ENCODE measurements at regions not wholly inside any gene's neighbourhood (a gene's known extent, or its start where the extent isn't known, plus 50 kb on each side); places are given as distances from the start of the nearest gene placed in this dataset.
"Not testable (repeated sequence)": the region's sequence is repeated elsewhere in the genome, so short reads cannot be mapped to it uniquely, and the experiment has no call there.

GRCh38 chr22:48068323-48068885 is 1306.0 kb downstream of the TBC1D22A start:
- Histone ChIP-seq H3K27ac (ENCODE audit: low read depth, low read length) (no peak overlapping the region), H3K27me3 (ENCODE audit: control insufficient read depth, insufficient read depth, low read length) (no peaks in the 10 kb centered on the region), H3K4me3 (ENCODE audit: low read length) (no peak overlapping the region), H3K9ac (ENCODE audit: low read length) (no peak overlapping the region), H3K36me3 (ENCODE audit: control insufficient read depth, insufficient read depth, low read length) (no peaks in the 10 kb centered on the region), H3K4me1 (ENCODE audit: control insufficient read depth, insufficient read depth, low read length) (no peaks in the 10 kb centered on the region)

- no peaks in the 10 kb centered on the region for H3K4me1 ChIP-seq (ENCODE audit: control insufficient read depth, insufficient read depth, low read length)
- H3K36me3 ChIP-seq (ENCODE audit: control insufficient read depth, insufficient read depth, low read length), result no peaks in the 10 kb centered on the region
- H3K27ac ChIP-seq (ENCODE audit: low read depth, low read length), result no peak overlapping the region
- H3K4me3 ChIP-seq (ENCODE audit: low read length), result no peak overlapping the region
- no peaks in the 10 kb centered on the region for H3K27me3 ChIP-seq (ENCODE audit: control insufficient read depth, insufficient read depth, low read length)
- no peak overlapping the region for H3K9ac ChIP-seq (ENCODE audit: low read length)
These were observed 1303.4 kb downstream of the TBC1D22A start for GRCh38 chr22:48065892-48066291.

GRCh38 chr22:48061726-48062125 is 1299.3 kb downstream of the TBC1D22A start:
- H3K27me3 ChIP-seq (ENCODE audit: control insufficient read depth, insufficient read depth, low read length), result peaks cover 2% of the 10 kb centered on the region
- no peak overlapping the region for H3K4me3 ChIP-seq (ENCODE audit: low read length)
- H3K36me3 ChIP-seq (ENCODE audit: control insufficient read depth, insufficient read depth, low read length), result no peaks in the 10 kb centered on the region
- H3K4me1 ChIP-seq (ENCODE audit: control insufficient read depth, insufficient read depth, low read length), result no peaks in the 10 kb centered on the region
- no peak overlapping the region for H3K9ac ChIP-seq (ENCODE audit: low read length)
- H3K27ac ChIP-seq (ENCODE audit: low read depth, low read length), result no peak overlapping the region

GRCh38 chr22:48060266-48060665 is 1297.8 kb downstream of the TBC1D22A start:
- H3K4me1 ChIP-seq (ENCODE audit: control insufficient read depth, insufficient read depth, low read length), result no peaks in the 10 kb centered on the region
- no peak overlapping the region for H3K9ac ChIP-seq (ENCODE audit: low read length)
- peaks cover 2% of the 10 kb centered on the region for H3K27me3 ChIP-seq (ENCODE audit: control insufficient read depth, insufficient read depth, low read length)
- H3K36me3 ChIP-seq (ENCODE audit: control insufficient read depth, insufficient read depth, low read length), result no peaks in the 10 kb centered on the region
- H3K27ac ChIP-seq (ENCODE audit: low read depth, low read length), result no peak overlapping the region
- H3K4me3 ChIP-seq (ENCODE audit: low read length), result no peak overlapping the region

- not testable (repeated sequence) for H3K4me1 ChIP-seq (ENCODE audit: control insufficient read depth, insufficient read depth, low read length); H3K36me3 ChIP-seq (ENCODE audit: control insufficient read depth, insufficient read depth, low read length); H3K27me3 ChIP-seq (ENCODE audit: control insufficient read depth, insufficient read depth, low read length); H3K27ac ChIP-seq (ENCODE audit: low read depth, low read length); H3K4me3 ChIP-seq (ENCODE audit: low read length); H3K9ac ChIP-seq (ENCODE audit: low read length)
These were observed 1297.1 kb downstream of the TBC1D22A start for GRCh38 chr22:48059521-48059920.

GRCh38 chr22:48057116-48057835 is 1294.8 kb downstream of the TBC1D22A start:
- Histone ChIP-seq H3K4me1 (ENCODE audit: control insufficient read depth, insufficient read depth, low read length) (no peaks in the 10 kb centered on the region), H3K4me3 (ENCODE audit: low read length) (no peak overlapping the region), H3K9ac (ENCODE audit: low read length) (no peak overlapping the region), H3K36me3 (ENCODE audit: control insufficient read depth, insufficient read depth, low read length) (no peaks in the 10 kb centered on the region), H3K27me3 (ENCODE audit: control insufficient read depth, insufficient read depth, low read length) (peaks cover 2% of the 10 kb centered on the region), H3K27ac (ENCODE audit: low read depth, low read length) (no peak overlapping the region)

GRCh38 chr22:48055827-48056226 is 1293.4 kb downstream of the TBC1D22A start:
- no peak overlapping the region for H3K9ac ChIP-seq (ENCODE audit: low read length)
- no peak overlapping the region for H3K27ac ChIP-seq (ENCODE audit: low read depth, low read length)
- H3K4me1 ChIP-seq (ENCODE audit: control insufficient read depth, insufficient read depth, low read length), result no peaks in the 10 kb centered on the region
- H3K36me3 ChIP-seq (ENCODE audit: control insufficient read depth, insufficient read depth, low read length), result no peaks in the 10 kb centered on the region
- no peak overlapping the region for H3K4me3 ChIP-seq (ENCODE audit: low read length)
- peaks cover 2% of the 10 kb centered on the region for H3K27me3 ChIP-seq (ENCODE audit: control insufficient read depth, insufficient read depth, low read length)

- Histone ChIP-seq H3K27ac (ENCODE audit: low read depth, low read length) (no peak overlapping the region), H3K4me1 (ENCODE audit: control insufficient read depth, insufficient read depth, low read length) (no peaks in the 10 kb centered on the region), H3K36me3 (ENCODE audit: control insufficient read depth, insufficient read depth, low read length) (no peaks in the 10 kb centered on the region), H3K9ac (ENCODE audit: low read length) (no peak overlapping the region), H3K27me3 (ENCODE audit: control insufficient read depth, insufficient read depth, low read length) (peaks cover 2% of the 10 kb centered on the region), H3K4me3 (ENCODE audit: low read length) (no peak overlapping the region)
These were observed 1292.7 kb downstream of the TBC1D22A start for GRCh38 chr22:48055185-48055584.

- H3K4me3 ChIP-seq (ENCODE audit: low read length), result no peak overlapping the region
- no peaks in the 10 kb centered on the region for H3K4me1 ChIP-seq (ENCODE audit: control insufficient read depth, insufficient read depth, low read length)
- H3K9ac ChIP-seq (ENCODE audit: low read length), result no peak overlapping the region
- no peaks in the 10 kb centered on the region for H3K36me3 ChIP-seq (ENCODE audit: control insufficient read depth, insufficient read depth, low read length)
- no peak overlapping the region for H3K27ac ChIP-seq (ENCODE audit: low read depth, low read length)
- H3K27me3 ChIP-seq (ENCODE audit: control insufficient read depth, insufficient read depth, low read length), result peaks cover 2% of the 10 kb centered on the region
These were observed 1292.1 kb downstream of the TBC1D22A start for GRCh38 chr22:48054596-48054995.

GRCh38 chr22:48053973-48054372 is 1291.5 kb downstream of the TBC1D22A start:
- no peak overlapping the region for H3K9ac ChIP-seq (ENCODE audit: low read length)
- no peaks in the 10 kb centered on the region for H3K36me3 ChIP-seq (ENCODE audit: control insufficient read depth, insufficient read depth, low read length)
- H3K4me3 ChIP-seq (ENCODE audit: low read length), result no peak overlapping the region
- peaks cover 2% of the 10 kb centered on the region for H3K27me3 ChIP-seq (ENCODE audit: control insufficient read depth, insufficient read depth, low read length)
- no peaks in the 10 kb centered on the region for H3K4me1 ChIP-seq (ENCODE audit: control insufficient read depth, insufficient read depth, low read length)
- H3K27ac ChIP-seq (ENCODE audit: low read depth, low read length), result no peak overlapping the region

- no peak overlapping the region for H3K4me3 ChIP-seq (ENCODE audit: low read length)
- H3K4me1 ChIP-seq (ENCODE audit: control insufficient read depth, insufficient read depth, low read length), result no peaks in the 10 kb centered on the region
- H3K27ac ChIP-seq (ENCODE audit: low read depth, low read length), result no peak overlapping the region
- no peaks in the 10 kb centered on the region for H3K36me3 ChIP-seq (ENCODE audit: control insufficient read depth, insufficient read depth, low read length)
- no peak overlapping the region for H3K9ac ChIP-seq (ENCODE audit: low read length)
- no peaks in the 10 kb centered on the region for H3K27me3 ChIP-seq (ENCODE audit: control insufficient read depth, insufficient read depth, low read length)
These were observed 1291.0 kb downstream of the TBC1D22A start for GRCh38 chr22:48053486-48053885.

GRCh38 chr22:48052621-48052890 is 1290.1 kb downstream of the TBC1D22A start:
- Histone ChIP-seq H3K36me3 (ENCODE audit: control insufficient read depth, insufficient read depth, low read length) (no peaks in the 10 kb centered on the region), H3K27ac (ENCODE audit: low read depth, low read length) (no peak overlapping the region)

More at GRCh38 chr22:48052621-48052890, 1290.1 kb downstream of the TBC1D22A start:
- no peaks in the 10 kb centered on the region for H3K4me1 ChIP-seq (ENCODE audit: control insufficient read depth, insufficient read depth, low read length)
- no peaks in the 10 kb centered on the region for H3K27me3 ChIP-seq (ENCODE audit: control insufficient read depth, insufficient read depth, low read length)
- no peak overlapping the region for H3K4me3 ChIP-seq (ENCODE audit: low read length)
- no peak overlapping the region for H3K9ac ChIP-seq (ENCODE audit: low read length)
